ENCODE measurements at regions not wholly inside any gene's neighbourhood (a gene's known extent, or its start where the extent isn't known, plus 50 kb on each side); places are given as distances from the start of the nearest gene placed in this dataset.

DNA sequence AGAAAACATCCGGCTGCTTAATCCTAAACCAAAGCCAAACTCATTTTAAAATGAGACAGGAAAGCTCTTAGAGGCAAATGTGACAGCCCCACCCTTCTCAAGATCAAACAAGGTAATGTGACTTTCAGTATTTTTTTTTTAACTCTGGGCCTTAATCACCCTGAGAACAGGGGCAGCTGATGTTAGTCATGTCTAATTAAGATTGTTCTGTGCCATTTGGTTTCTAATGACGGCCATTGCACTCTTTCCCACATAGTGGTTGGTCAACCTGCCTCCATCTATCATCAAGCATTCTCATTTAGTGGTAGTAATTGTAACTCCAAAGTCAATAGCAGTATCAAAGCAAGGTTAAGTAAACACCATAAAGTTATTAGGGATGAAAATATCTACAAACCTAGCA is 191.6 kb upstream of the EXOC2 start:
- ChIA-PET POLR2A (ENCODE audit: low non-redundant PET) (no interaction called here), CTCF (interaction anchor here (0.6 kb wide), 1 partner anchor 32 kb away, joined by 3 read pairs; no protein-coding TSS in a partner anchor)
- H3K27ac ChIP-seq: no peak overlapping the region
- TF ChIP-seq, protein P1, sequence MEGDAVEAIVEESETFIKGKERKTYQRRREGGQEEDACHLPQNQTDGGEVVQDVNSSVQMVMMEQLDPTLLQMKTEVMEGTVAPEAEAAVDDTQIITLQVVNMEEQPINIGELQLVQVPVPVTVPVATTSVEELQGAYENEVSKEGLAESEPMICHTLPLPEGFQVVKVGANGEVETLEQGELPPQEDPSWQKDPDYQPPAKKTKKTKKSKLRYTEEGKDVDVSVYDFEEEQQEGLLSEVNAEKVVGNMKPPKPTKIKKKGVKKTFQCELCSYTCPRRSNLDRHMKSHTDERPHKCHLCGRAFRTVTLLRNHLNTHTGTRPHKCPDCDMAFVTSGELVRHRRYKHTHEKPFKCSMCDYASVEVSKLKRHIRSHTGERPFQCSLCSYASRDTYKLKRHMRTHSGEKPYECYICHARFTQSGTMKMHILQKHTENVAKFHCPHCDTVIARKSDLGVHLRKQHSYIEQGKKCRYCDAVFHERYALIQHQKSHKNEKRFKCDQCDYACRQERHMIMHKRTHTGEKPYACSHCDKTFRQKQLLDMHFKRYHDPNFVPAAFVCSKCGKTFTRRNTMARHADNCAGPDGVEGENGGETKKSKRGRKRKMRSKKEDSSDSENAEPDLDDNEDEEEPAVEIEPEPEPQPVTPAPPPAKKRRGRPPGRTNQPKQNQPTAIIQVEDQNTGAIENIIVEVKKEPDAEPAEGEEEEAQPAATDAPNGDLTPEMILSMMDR (conservative IDR thresholded peaks at IDR 0.05; ENCODE audit: low read depth): no peak
- DNase-seq (ENCODE audit: low spot score): no peak

DNA sequence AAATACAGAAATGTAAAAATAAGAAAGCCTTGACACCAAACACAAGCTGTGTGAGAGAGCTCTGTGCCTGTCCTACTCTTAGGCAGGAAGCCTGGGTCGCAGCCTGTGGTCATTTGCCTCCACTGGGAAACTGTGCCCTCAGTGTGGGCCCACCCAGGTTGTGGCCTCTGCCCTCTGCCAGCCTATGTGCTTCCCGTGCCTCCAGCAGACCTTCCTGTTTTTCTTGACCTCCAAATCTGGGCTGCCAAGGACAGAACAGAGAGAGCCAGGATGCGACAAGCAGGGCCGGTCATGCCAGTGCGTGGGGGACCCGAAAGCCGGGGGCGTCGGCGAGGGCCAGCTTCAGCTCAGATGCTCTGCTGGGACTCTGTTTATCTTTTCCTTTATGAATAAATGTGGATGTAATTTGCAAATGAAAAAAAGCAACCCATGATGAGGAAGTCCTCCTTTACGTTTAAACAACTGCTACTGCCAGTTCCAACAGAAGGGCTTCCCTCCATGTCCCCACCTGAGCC is 189.2 kb upstream of the EXOC2 start:
- no peak overlapping the region for H3K27ac ChIP-seq
- no peak for DNase-seq (ENCODE audit: low spot score)
- TF ChIP-seq, protein P1 (conservative IDR thresholded peaks at IDR 0.05; ENCODE audit: low read depth): no peak
- ChIA-PET POLR2A (ENCODE audit: low non-redundant PET) (no interaction called here), CTCF (no interaction called here)

DNA sequence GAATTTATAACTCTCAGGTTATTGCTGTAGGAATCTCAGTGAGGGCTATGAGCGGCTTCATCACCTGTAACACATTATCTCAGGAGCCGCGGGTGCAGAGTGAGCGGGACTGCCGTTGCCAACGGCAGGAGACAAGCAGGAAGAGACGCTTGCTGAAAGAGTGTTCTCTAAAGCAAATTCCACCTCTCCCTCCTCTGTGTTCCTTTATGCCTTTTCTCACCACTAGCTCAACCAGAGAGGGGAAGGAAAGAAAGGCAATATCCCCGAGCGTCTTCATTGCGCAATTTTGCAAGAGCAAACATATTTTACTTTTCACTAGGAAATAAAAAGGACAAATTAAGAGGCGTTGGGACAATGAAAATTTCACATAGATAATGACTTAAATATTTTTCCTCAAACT is 185.2 kb upstream of the EXOC2 start:
- no peak for DNase-seq (ENCODE audit: low spot score)
- TF ChIP-seq, protein P1 (conservative IDR thresholded peaks at IDR 0.05; ENCODE audit: low read depth): no peak
- CTCF ChIA-PET: interaction anchor here (0.7 kb wide), 1 partner anchor 465 kb away, joined by 3 read pairs; no protein-coding TSS in a partner anchor
- POLR2A ChIA-PET (ENCODE audit: low non-redundant PET): no interaction called here
- no peak overlapping the region for H3K27ac ChIP-seq

DNA sequence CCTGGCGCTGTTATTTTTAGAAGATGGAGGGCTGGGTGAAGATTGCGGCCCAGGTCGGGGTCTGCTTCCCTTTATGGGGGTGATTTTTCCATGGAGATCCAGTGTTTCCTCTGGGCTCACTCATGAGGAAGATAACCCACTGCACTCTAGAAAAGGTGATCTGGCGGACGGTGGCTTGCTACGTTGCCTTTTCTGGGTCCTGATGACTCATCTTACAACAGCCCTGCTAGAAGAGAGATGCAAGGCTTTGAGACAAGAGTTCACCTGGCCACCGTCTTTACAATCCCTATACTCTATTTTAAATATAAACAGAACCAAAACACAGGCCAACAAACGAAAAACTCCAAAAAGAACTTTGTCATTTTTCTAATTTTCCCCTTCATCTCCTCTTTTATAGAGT is 182.1 kb upstream of the EXOC2 start:
- CTCF ChIA-PET: no interaction called here
- POLR2A ChIA-PET (ENCODE audit: low non-redundant PET): no interaction called here
- DNase-seq (ENCODE audit: low spot score): no peak
- TF ChIP-seq, protein P1 (conservative IDR thresholded peaks at IDR 0.05; ENCODE audit: low read depth): no peak
- no peak overlapping the region for H3K27ac ChIP-seq

DNA sequence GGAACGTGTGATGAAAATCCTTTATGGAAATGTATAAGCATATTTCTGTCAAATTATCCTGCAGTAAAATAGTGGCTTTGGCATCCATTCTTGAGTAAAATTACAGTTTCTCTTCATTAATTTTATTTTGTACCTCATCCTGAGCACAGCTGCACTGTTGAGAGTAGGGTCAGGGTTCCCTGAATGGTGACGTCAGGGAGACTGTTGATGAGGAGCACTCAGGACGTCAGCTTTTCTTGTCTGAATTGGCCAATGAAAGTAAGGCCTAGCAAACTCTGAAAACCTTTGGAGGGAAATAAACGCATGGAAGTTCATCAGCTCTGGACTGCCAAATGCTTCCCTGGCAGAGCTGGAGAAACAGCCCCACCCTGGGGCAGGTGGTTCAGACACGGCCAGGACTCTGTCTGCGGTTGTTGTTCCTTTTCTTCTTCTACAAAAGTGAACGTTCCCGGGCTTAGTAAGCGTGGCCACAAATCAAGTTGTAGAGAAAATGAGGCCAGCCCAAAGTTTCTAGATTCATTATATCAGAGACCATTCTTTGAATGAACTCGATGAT is 179.7 kb upstream of the EXOC2 start:
- TF ChIP-seq, protein P1 (conservative IDR thresholded peaks at IDR 0.05; ENCODE audit: low read depth): no peak
- no peak for DNase-seq (ENCODE audit: low spot score)
- H3K27ac ChIP-seq: no peak overlapping the region
- ChIA-PET POLR2A (ENCODE audit: low non-redundant PET) (no interaction called here), CTCF (interaction anchor here (0.6 kb wide), 1 partner anchor 494 kb away, joined by 3 read pairs; no protein-coding TSS in a partner anchor)

DNA sequence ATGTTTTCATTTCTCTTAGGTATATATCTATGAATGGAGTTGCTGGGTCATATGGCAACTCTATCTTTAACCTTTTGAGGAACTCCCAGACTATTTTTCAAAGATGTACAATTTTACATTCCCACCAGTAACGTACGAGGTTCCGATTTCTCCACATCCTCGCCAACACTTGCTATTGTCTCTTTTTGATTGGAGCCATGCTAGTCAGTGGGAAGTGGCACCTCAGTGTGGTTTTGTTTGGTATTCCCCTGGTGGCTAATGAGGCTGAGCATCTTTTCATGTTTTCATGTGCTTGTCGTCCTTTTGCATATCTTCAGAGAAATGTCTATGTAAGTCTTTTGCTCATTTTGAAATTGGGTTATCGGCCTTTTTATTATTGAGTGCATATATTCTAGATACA is 178.6 kb upstream of the EXOC2 start:
- POLR2A ChIA-PET (ENCODE audit: low non-redundant PET): no interaction called here
- no peak for DNase-seq (ENCODE audit: low spot score)
- TF ChIP-seq, protein P1 (conservative IDR thresholded peaks at IDR 0.05; ENCODE audit: low read depth): no peak
- CTCF ChIA-PET: interaction anchor here (0.6 kb wide), 1 partner anchor 950 kb away, joined by 3 read pairs; no protein-coding TSS in a partner anchor
- H3K27ac ChIP-seq: no peak overlapping the region

Data from RWPE1 (cell line).